ENCODE measurements at regions not wholly inside any gene's neighbourhood (a gene's known extent, or its start where the extent isn't known, plus 50 kb on each side); places are given as distances from the start of the nearest gene placed in this dataset.

DNA sequence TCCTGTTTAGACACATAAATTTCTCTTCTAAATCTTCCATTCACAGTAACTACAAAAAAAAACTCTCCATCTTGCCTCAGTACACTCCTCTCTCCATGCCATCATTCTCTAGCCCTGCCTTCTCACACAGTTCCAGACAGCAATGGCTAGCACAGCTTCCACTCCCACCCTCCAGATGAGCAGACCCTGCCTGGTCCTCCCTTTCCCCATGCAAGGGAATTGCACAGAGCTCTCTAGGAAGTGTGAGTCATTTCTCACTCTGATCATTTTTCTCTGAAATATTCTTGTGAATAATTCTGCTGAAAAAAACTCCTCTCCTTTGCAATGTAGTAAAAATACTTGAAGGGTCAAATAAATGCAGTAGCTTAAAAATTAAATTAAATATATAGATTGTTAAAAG, 170.6 kb downstream of the BMP4 start:
- Histone ChIP-seq H3K4me3 (ENCODE audit: low read depth in 1 of 5, low read length in 5 of 5) (no peak overlapping the region), H3K4me1 (ENCODE audit: control insufficient read depth in 5 of 5, insufficient read depth in 5 of 5, low read length in 5 of 5) (no peaks in the 10 kb centered on the region), H3K27me3 (ENCODE audit: control insufficient read depth in 5 of 5, insufficient read depth in 4 of 5, low read length in 5 of 5) (no peaks in the 10 kb centered on the region), H3K9me3 (ENCODE audit: control insufficient read depth in 5 of 5, low read length in 5 of 5) (peaks cover 0 to 7% (median 2%) of the 10 kb centered on the region in 5 donors), H3K27ac (ENCODE audit: low read depth, low read length) (no peak overlapping the region), H3K9ac (ENCODE audit: low read length in 5 of 5) (no peak overlapping the region), H3K36me3 (ENCODE audit: control insufficient read depth in 5 of 5, insufficient read depth in 5 of 5, low read length in 5 of 5) (no peaks in the 10 kb centered on the region)

DNA sequence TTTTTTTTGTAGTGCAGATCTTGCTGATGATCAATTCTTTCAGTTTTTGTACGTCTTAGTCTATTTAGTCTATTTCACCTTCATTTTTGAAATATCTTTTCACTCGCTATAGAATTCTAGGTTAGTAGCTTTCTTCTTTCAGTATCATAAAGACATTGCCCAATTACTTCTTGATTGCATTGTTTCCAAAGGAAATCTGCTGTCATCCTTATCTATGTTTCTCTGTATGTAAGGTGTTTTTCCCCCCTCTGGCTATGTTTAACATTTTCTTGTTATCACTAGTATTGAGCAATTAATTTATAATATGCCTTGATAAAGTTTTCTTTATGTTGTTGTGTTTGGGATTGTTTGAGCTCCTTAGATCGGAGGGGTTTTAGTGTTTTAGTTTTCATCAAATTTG, 171.9 kb downstream of the BMP4 start:
- no peak overlapping the region for H3K4me3 ChIP-seq (ENCODE audit: low read depth in 1 of 5, low read length in 5 of 5)
- no peak overlapping the region for H3K27ac ChIP-seq (ENCODE audit: low read depth, low read length)
- no peaks in the 10 kb centered on the region for H3K27me3 ChIP-seq (ENCODE audit: control insufficient read depth in 5 of 5, insufficient read depth in 4 of 5, low read length in 5 of 5)
- no peaks in the 10 kb centered on the region for H3K4me1 ChIP-seq (ENCODE audit: control insufficient read depth in 5 of 5, insufficient read depth in 5 of 5, low read length in 5 of 5)
- H3K9me3 ChIP-seq (ENCODE audit: control insufficient read depth in 5 of 5, low read length in 5 of 5): peaks cover 0 to 7% (median 2%) of the 10 kb centered on the region in 5 donors
- H3K36me3 ChIP-seq (ENCODE audit: control insufficient read depth in 5 of 5, insufficient read depth in 5 of 5, low read length in 5 of 5): no peaks in the 10 kb centered on the region
- no peak overlapping the region for H3K9ac ChIP-seq (ENCODE audit: low read length in 5 of 5)

DNA sequence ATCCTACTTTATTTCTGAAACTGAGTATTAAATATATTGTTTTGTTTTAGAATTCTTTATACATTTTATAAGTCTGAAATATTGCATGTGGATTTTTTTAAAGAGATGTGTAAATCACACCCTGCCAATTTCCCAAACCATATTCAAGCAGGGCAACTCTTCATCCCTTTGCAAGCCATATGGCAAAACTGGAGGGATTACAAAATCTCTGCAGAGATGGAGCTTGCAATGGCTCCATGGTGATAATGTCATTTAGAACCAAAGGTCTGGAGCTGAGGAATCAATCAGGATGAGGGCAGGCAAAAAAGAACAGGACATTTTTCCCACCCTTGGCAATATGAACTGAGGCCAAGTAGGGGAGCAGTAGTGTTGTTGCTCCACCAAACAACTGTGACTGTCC, 173.4 kb downstream of the BMP4 start:
- peaks cover 0 to 7% (median 2%) of the 10 kb centered on the region in 5 donors for H3K9me3 ChIP-seq (ENCODE audit: control insufficient read depth in 5 of 5, low read length in 5 of 5)
- H3K27me3 ChIP-seq (ENCODE audit: control insufficient read depth in 5 of 5, insufficient read depth in 4 of 5, low read length in 5 of 5): no peaks in the 10 kb centered on the region
- H3K4me1 ChIP-seq (ENCODE audit: control insufficient read depth in 5 of 5, insufficient read depth in 5 of 5, low read length in 5 of 5): no peaks in the 10 kb centered on the region
- H3K9ac ChIP-seq (ENCODE audit: low read length in 5 of 5): no peak overlapping the region
- no peaks in the 10 kb centered on the region for H3K36me3 ChIP-seq (ENCODE audit: control insufficient read depth in 5 of 5, insufficient read depth in 5 of 5, low read length in 5 of 5)
- H3K27ac ChIP-seq (ENCODE audit: low read depth, low read length): no peak overlapping the region
- no peak overlapping the region for H3K4me3 ChIP-seq (ENCODE audit: low read depth in 1 of 5, low read length in 5 of 5)

DNA sequence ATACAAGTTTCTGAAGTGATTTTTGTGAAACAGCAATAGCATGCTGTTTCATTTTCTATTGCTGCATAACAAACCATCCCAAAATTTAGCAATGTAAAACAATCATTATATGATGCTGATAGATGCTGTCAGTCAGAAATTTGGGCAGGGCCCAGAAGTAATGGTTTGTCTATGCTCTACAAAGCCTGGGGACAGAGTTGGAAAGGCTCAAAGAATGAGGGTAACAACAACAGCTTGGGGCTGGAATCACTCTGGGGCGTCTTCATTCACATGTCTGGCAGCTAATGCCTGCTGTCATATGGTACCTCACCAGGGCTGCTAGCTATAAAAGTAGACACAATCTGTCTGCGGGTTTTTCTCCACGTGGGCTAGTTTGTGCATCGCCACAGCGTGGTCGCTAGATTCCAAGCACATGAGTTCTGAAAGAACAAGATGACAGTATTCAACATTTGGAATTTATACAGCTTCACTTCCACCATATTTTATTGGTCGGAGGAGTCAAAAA, 176.5 kb downstream of the BMP4 start:
- H3K4me1 ChIP-seq (ENCODE audit: control insufficient read depth in 5 of 5, insufficient read depth in 5 of 5, low read length in 5 of 5): no peaks in the 10 kb centered on the region
- H3K9me3 ChIP-seq (ENCODE audit: control insufficient read depth in 5 of 5, low read length in 5 of 5): peaks cover 0 to 4% (median 2%) of the 10 kb centered on the region in 5 donors
- H3K27ac ChIP-seq (ENCODE audit: low read depth, low read length): no peak overlapping the region
- no peak overlapping the region for H3K9ac ChIP-seq (ENCODE audit: low read length in 5 of 5)
- no peaks in the 10 kb centered on the region for H3K27me3 ChIP-seq (ENCODE audit: control insufficient read depth in 5 of 5, insufficient read depth in 4 of 5, low read length in 5 of 5)
- H3K36me3 ChIP-seq (ENCODE audit: control insufficient read depth in 5 of 5, insufficient read depth in 5 of 5, low read length in 5 of 5): no peaks in the 10 kb centered on the region
- no peak overlapping the region for H3K4me3 ChIP-seq (ENCODE audit: low read depth in 1 of 5, low read length in 5 of 5)

DNA sequence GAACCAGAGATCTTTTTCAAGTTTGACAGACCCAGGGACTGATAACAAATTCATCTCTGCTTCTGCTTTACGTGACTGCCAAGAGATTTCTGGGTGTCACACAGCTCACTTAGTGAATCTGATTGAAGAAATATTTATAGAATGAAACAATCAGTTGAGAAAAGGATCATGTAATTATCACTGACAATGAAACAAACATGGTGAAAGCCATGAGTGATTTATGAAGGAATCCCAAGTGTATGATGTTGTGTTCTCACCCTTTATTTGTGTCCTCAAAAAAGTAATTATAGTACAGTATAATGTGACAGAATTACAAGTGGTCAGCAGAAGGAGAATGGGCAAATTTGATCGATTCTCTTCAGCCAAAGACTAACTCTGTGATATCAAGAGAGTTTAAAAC, 177.3 kb downstream of the BMP4 start:
- Histone ChIP-seq H3K27me3 (ENCODE audit: control insufficient read depth in 5 of 5, insufficient read depth in 4 of 5, low read length in 5 of 5) (no peaks in the 10 kb centered on the region), H3K27ac (ENCODE audit: low read depth, low read length) (no peak overlapping the region), H3K9ac (ENCODE audit: low read length in 5 of 5) (no peak overlapping the region), H3K36me3 (ENCODE audit: control insufficient read depth in 5 of 5, insufficient read depth in 5 of 5, low read length in 5 of 5) (no peaks in the 10 kb centered on the region), H3K9me3 (ENCODE audit: control insufficient read depth in 5 of 5, low read length in 5 of 5) (no peaks in the 10 kb centered on the region), H3K4me3 (ENCODE audit: low read depth in 1 of 5, low read length in 5 of 5) (no peak overlapping the region), H3K4me1 (ENCODE audit: control insufficient read depth in 5 of 5, insufficient read depth in 5 of 5, low read length in 5 of 5) (no peaks in the 10 kb centered on the region)

DNA sequence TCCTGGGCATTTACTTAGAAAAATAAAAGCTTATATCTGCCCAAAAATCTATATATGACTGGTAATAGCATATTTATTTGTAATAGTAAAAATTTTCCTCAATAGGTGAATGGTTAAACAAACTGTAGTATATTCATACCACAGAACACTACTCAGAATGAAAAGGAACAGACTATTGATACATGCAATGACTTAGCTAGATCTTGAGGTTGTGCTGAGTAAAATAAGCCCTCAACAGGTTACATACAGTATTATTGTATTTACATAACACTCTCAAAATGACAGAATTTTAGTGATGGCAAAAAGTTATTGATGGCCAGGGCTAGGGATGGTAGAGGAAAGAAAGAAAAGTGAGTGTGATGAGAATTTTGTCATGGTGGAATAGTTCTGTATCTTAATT, 178.4 kb downstream of the BMP4 start:
- H3K27ac ChIP-seq (ENCODE audit: low read depth, low read length): no peak overlapping the region
- H3K4me3 ChIP-seq (ENCODE audit: low read depth in 1 of 5, low read length in 5 of 5): no peak overlapping the region
- no peaks in the 10 kb centered on the region for H3K36me3 ChIP-seq (ENCODE audit: control insufficient read depth in 5 of 5, insufficient read depth in 5 of 5, low read length in 5 of 5)
- no peaks in the 10 kb centered on the region for H3K27me3 ChIP-seq (ENCODE audit: control insufficient read depth in 5 of 5, insufficient read depth in 4 of 5, low read length in 5 of 5)
- no peak overlapping the region for H3K9ac ChIP-seq (ENCODE audit: low read length in 5 of 5)
- H3K4me1 ChIP-seq (ENCODE audit: control insufficient read depth in 5 of 5, insufficient read depth in 5 of 5, low read length in 5 of 5): no peaks in the 10 kb centered on the region
- H3K9me3 ChIP-seq (ENCODE audit: control insufficient read depth in 5 of 5, low read length in 5 of 5): no peaks in the 10 kb centered on the region

DNA sequence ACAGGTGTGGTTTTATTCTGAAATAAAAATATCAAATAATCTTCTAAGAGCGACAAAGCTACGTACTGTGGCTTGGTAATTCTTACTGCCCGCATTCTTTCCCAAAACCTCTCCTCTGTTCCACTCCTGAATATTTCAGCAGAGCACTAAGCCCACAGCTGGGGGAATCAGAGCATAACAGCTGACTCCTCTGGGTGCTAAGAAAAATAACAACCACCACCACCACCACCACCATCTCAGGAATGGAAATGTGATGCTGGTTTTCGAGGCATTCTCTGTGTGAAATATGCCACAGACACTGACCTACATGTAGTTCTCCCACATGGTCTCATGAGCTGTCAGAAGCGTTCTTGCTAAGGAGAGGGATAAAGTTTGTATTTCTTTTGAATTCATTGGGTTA, 183.7 kb downstream of the BMP4 start:
- H3K4me1 ChIP-seq (ENCODE audit: control insufficient read depth in 5 of 5, insufficient read depth in 5 of 5, low read length in 5 of 5): no peaks in the 10 kb centered on the region
- H3K4me3 ChIP-seq (ENCODE audit: low read depth in 1 of 5, low read length in 5 of 5): no peak overlapping the region
- no peaks in the 10 kb centered on the region for H3K36me3 ChIP-seq (ENCODE audit: control insufficient read depth in 5 of 5, insufficient read depth in 5 of 5, low read length in 5 of 5)
- H3K9me3 ChIP-seq (ENCODE audit: control insufficient read depth in 5 of 5, low read length in 5 of 5): no peaks in the 10 kb centered on the region
- no peak overlapping the region for H3K9ac ChIP-seq (ENCODE audit: low read length in 5 of 5)
- H3K27me3 ChIP-seq (ENCODE audit: control insufficient read depth in 5 of 5, insufficient read depth in 4 of 5, low read length in 5 of 5): no peaks in the 10 kb centered on the region
- H3K27ac ChIP-seq (ENCODE audit: low read depth, low read length): no peak overlapping the region

DNA sequence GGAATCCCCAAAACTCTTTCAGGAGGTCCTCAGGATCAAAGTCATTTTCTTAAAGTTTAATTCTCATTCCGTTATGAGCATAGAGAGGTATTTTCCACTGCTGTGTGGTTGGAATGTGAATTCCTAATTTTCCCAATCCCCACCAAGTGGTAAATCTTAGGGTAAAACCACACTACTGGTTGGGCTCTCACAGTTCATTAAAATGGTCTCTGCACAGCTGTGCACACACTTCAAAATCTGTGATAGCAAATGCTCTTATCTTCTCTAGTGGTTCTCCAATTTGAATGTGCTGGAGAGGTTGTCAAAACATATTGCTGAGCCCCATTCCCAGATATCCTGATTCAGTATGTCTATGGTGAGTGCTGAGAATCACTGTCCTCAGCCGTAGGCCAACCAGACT, 189.1 kb downstream of the BMP4 start:
- Histone ChIP-seq H3K27ac (ENCODE audit: low read depth, low read length) (no peak overlapping the region), H3K9ac (ENCODE audit: low read length in 5 of 5) (no peak overlapping the region), H3K4me3 (ENCODE audit: low read depth in 1 of 5, low read length in 5 of 5) (no peak overlapping the region), H3K9me3 (ENCODE audit: control insufficient read depth in 5 of 5, low read length in 5 of 5) (peaks cover 0 to under 1% (median 0%) of the 10 kb centered on the region in 5 donors), H3K36me3 (ENCODE audit: control insufficient read depth in 5 of 5, insufficient read depth in 5 of 5, low read length in 5 of 5) (no peaks in the 10 kb centered on the region), H3K27me3 (ENCODE audit: control insufficient read depth in 5 of 5, insufficient read depth in 4 of 5, low read length in 5 of 5) (no peaks in the 10 kb centered on the region), H3K4me1 (ENCODE audit: control insufficient read depth in 5 of 5, insufficient read depth in 5 of 5, low read length in 5 of 5) (no peaks in the 10 kb centered on the region)

DNA sequence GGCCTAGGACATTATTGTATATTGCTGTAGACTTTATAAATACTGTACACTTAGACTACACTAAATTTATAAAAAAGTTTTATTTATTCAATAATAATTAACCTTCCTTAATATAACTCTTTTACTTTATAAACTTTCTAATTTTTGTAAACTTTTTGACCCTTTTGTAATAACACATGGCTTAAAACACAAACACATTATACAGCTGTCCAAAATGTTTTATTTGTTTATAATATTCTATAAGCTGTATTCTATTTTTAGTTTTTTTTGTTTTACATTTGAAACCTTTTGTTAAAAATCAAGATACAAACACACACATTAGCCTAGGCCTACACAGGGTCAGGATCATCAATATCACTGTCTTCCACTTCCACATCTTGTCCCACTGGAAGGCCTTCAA, 190.0 kb downstream of the BMP4 start:
- no peak overlapping the region for H3K27ac ChIP-seq (ENCODE audit: low read depth, low read length)
- H3K9me3 ChIP-seq (ENCODE audit: control insufficient read depth in 5 of 5, low read length in 5 of 5): peaks cover 0 to 10% (median 0%) of the 10 kb centered on the region in 5 donors
- no peaks in the 10 kb centered on the region for H3K4me1 ChIP-seq (ENCODE audit: control insufficient read depth in 5 of 5, insufficient read depth in 5 of 5, low read length in 5 of 5)
- H3K36me3 ChIP-seq (ENCODE audit: control insufficient read depth in 5 of 5, insufficient read depth in 5 of 5, low read length in 5 of 5): no peaks in the 10 kb centered on the region
- no peak overlapping the region for H3K4me3 ChIP-seq (ENCODE audit: low read depth in 1 of 5, low read length in 5 of 5)
- H3K27me3 ChIP-seq (ENCODE audit: control insufficient read depth in 5 of 5, insufficient read depth in 4 of 5, low read length in 5 of 5): no peaks in the 10 kb centered on the region
- no peak overlapping the region for H3K9ac ChIP-seq (ENCODE audit: low read length in 5 of 5)

DNA sequence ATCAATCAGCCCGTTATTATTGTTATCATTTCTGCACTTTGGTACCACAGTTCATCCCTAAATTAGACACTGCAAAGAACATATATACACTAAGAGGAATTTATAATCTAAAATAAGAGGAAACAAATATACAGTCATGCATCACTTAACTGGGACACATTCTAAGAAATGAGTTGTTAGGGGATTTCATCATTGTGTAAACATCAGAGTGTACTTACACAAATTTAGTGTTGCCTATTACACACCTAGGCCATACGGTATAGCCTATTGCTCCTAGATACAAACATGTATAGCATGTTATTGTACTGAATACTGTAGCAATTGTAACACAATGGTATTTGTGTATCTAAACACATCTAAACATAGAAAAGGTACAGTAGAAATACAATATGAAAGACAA, 190.5 kb downstream of the BMP4 start:
- peaks cover 0 to 13% (median 0%) of the 10 kb centered on the region in 5 donors for H3K9me3 ChIP-seq (ENCODE audit: control insufficient read depth in 5 of 5, low read length in 5 of 5)
- no peaks in the 10 kb centered on the region for H3K36me3 ChIP-seq (ENCODE audit: control insufficient read depth in 5 of 5, insufficient read depth in 5 of 5, low read length in 5 of 5)
- H3K9ac ChIP-seq (ENCODE audit: low read length in 5 of 5): no peak overlapping the region
- H3K27ac ChIP-seq (ENCODE audit: low read depth, low read length): no peak overlapping the region
- H3K4me3 ChIP-seq (ENCODE audit: low read depth in 1 of 5, low read length in 5 of 5): no peak overlapping the region
- no peaks in the 10 kb centered on the region for H3K27me3 ChIP-seq (ENCODE audit: control insufficient read depth in 5 of 5, insufficient read depth in 4 of 5, low read length in 5 of 5)
- H3K4me1 ChIP-seq (ENCODE audit: control insufficient read depth in 5 of 5, insufficient read depth in 5 of 5, low read length in 5 of 5): no peaks in the 10 kb centered on the region

DNA sequence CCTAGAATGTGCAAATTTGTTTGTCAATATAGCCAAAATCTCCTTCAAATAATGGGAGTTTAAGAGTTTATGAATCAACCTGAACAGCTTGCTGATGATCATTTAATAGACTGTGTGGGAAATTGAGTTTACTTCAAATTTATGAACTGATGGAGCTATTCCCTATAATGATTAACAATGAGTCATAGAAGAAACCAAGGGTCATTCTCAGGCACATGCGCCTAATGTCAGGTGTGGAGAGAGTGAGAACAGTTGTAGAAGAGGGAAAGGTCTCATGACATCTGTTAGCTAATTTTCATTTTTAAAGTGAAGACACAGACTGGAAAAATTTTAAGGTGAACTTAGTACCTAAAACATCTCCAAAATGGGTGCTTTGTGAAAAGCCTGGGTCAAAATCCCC, 191.8 kb downstream of the BMP4 start:
- H3K36me3 ChIP-seq (ENCODE audit: control insufficient read depth in 5 of 5, insufficient read depth in 5 of 5, low read length in 5 of 5): no peaks in the 10 kb centered on the region
- no peak overlapping the region for H3K4me3 ChIP-seq (ENCODE audit: low read depth in 1 of 5, low read length in 5 of 5)
- no peaks in the 10 kb centered on the region for H3K4me1 ChIP-seq (ENCODE audit: control insufficient read depth in 5 of 5, insufficient read depth in 5 of 5, low read length in 5 of 5)
- no peaks in the 10 kb centered on the region for H3K27me3 ChIP-seq (ENCODE audit: control insufficient read depth in 5 of 5, insufficient read depth in 4 of 5, low read length in 5 of 5)
- no peak overlapping the region for H3K27ac ChIP-seq (ENCODE audit: low read depth, low read length)
- H3K9me3 ChIP-seq (ENCODE audit: control insufficient read depth in 5 of 5, low read length in 5 of 5): peaks cover 0 to 13% (median 0%) of the 10 kb centered on the region in 5 donors
- H3K9ac ChIP-seq (ENCODE audit: low read length in 5 of 5): no peak overlapping the region

Measured in subcutaneous abdominal adipose tissue (tissue), 5 donors.